ENCODE measurements at regions not wholly inside any gene's neighbourhood (a gene's known extent, or its start where the extent isn't known, plus 50 kb on each side); places are given as distances from the start of the nearest gene placed in this dataset.

- no peak for TF ChIP-seq EZH2phosphoT487 (IDR thresholded peaks at IDR 0.05; ENCODE audit: low read depth)
- TF ChIP-seq CTCF (IDR thresholded peaks at IDR 0.05; ENCODE audit: low read depth, low read length), result no peak
Observed at GRCh38 chr1:190708418-190709057, 230.9 kb upstream of the BRINP3 start.
